ENCODE measurements at regions not wholly inside any gene's neighbourhood (a gene's known extent, or its start where the extent isn't known, plus 50 kb on each side); places are given as distances from the start of the nearest gene placed in this dataset.

DNA sequence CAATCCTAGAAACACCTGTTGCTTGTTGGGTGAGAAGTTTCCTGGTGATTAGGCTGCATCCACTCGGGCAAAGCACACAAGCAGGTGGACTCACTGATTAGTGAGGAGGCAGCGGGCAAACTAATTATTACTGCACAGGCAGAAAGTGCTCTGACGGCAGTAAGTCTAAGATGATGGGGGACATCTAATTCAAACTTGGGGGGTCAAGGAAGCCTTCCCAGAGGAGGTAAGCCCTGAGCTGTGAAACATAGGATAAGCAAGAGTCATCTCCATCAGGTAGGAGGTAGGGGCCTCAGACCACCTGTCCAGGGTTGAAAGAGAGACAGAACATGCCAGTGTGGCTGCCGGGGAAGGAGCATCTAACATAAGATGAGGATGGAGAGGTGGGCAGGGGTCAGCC, 1578.4 kb upstream of the TMEM132C start:
- Histone ChIP-seq H3K36me3 (no peaks in the 10 kb centered on the region), H3K4me3 (no peak overlapping the region), H3K27ac (no peak overlapping the region), H3K4me1 (no peaks in the 10 kb centered on the region), H3K9me3 (peaks cover 0 to 6% (median 0%) of the 10 kb centered on the region in 4 donors), H3K27me3 (no peaks in the 10 kb centered on the region)
- DNase-seq, result no peak
- no peak for TF ChIP-seq POLR2A (IDR thresholded peaks at IDR 0.05)
- TF ChIP-seq, protein P1, sequence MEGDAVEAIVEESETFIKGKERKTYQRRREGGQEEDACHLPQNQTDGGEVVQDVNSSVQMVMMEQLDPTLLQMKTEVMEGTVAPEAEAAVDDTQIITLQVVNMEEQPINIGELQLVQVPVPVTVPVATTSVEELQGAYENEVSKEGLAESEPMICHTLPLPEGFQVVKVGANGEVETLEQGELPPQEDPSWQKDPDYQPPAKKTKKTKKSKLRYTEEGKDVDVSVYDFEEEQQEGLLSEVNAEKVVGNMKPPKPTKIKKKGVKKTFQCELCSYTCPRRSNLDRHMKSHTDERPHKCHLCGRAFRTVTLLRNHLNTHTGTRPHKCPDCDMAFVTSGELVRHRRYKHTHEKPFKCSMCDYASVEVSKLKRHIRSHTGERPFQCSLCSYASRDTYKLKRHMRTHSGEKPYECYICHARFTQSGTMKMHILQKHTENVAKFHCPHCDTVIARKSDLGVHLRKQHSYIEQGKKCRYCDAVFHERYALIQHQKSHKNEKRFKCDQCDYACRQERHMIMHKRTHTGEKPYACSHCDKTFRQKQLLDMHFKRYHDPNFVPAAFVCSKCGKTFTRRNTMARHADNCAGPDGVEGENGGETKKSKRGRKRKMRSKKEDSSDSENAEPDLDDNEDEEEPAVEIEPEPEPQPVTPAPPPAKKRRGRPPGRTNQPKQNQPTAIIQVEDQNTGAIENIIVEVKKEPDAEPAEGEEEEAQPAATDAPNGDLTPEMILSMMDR (IDR thresholded peaks at IDR 0.05), result no peak

GRCh38 chr12:126700096-126700495, 1566.9 kb upstream of the TMEM132C start:
- Histone ChIP-seq H3K4me1 (no peaks in the 10 kb centered on the region), H3K36me3 (no peaks in the 10 kb centered on the region), H3K27me3 (no peaks in the 10 kb centered on the region), H3K9me3 (no peaks in the 10 kb centered on the region), H3K27ac (no peak overlapping the region), H3K4me3 (no peak overlapping the region)
- DNase-seq, result no peak
- TF ChIP-seq, protein P1 (IDR thresholded peaks at IDR 0.05), result no peak
- TF ChIP-seq POLR2A (IDR thresholded peaks at IDR 0.05), result no peak

GRCh38 chr12:126704609-126705008, 1562.4 kb upstream of the TMEM132C start:
- no peak for DNase-seq
- no peak overlapping the region for H3K4me3 ChIP-seq
- no peaks in the 10 kb centered on the region for H3K4me1 ChIP-seq
- no peaks in the 10 kb centered on the region for H3K36me3 ChIP-seq
- TF ChIP-seq, protein P1 (IDR thresholded peaks at IDR 0.05), result no peak
- no peaks in the 10 kb centered on the region for H3K27me3 ChIP-seq
- no peak overlapping the region for H3K27ac ChIP-seq
- no peaks in the 10 kb centered on the region for H3K9me3 ChIP-seq

GRCh38 chr12:126706300-126706699, 1560.7 kb upstream of the TMEM132C start:
- DNase-seq, result no peak
- Histone ChIP-seq H3K9me3 (no peaks in the 10 kb centered on the region), H3K4me1 (no peaks in the 10 kb centered on the region), H3K4me3 (no peak overlapping the region), H3K27me3 (no peaks in the 10 kb centered on the region), H3K27ac (no peak overlapping the region), H3K36me3 (no peaks in the 10 kb centered on the region)
- TF ChIP-seq POLR2A (IDR thresholded peaks at IDR 0.05), result no peak
- TF ChIP-seq, protein P1 (IDR thresholded peaks at IDR 0.05), result no peak

GRCh38 chr12:126708492-126708896, 1558.5 kb upstream of the TMEM132C start:
- H3K4me3 ChIP-seq, result no peak overlapping the region
- no peak for TF ChIP-seq POLR2A (IDR thresholded peaks at IDR 0.05)
- TF ChIP-seq, protein P1 (IDR thresholded peaks at IDR 0.05), result no peak
- no peak for DNase-seq
- no peaks in the 10 kb centered on the region for H3K27me3 ChIP-seq
- no peaks in the 10 kb centered on the region for H3K4me1 ChIP-seq
- no peaks in the 10 kb centered on the region for H3K9me3 ChIP-seq
- H3K27ac ChIP-seq, result no peak overlapping the region
- H3K36me3 ChIP-seq, result no peaks in the 10 kb centered on the region

DNA sequence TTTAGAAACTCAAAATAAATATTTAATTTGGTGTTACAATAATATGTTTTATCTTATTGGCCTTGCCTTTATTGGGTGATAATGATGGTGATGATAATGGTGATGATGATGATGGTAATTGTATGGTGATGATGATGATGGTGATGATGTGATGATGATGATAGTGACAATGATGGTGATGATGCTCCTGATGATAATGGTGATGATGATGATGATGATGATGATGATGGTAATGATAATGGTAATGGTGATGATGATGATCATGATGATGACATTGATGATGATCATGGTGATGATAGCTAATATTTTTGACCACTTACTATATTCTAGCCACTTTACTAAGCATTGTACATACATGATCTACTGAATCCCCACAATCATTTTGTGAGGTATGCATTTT, 1548.6 kb upstream of the TMEM132C start:
- no peak for DNase-seq
- Histone ChIP-seq H3K4me1 (no peaks in the 10 kb centered on the region), H3K4me3 (no peak overlapping the region), H3K36me3 (no peaks in the 10 kb centered on the region), H3K27me3 (no peaks in the 10 kb centered on the region), H3K9me3 (no peaks in the 10 kb centered on the region), H3K27ac (no peak overlapping the region)
- TF ChIP-seq, protein P1 (IDR thresholded peaks at IDR 0.05), result no peak
- TF ChIP-seq POLR2A (IDR thresholded peaks at IDR 0.05), result no peak
